ENCODE measurements at regions not wholly inside any gene's neighbourhood (a gene's known extent, or its start where the extent isn't known, plus 50 kb on each side); places are given as distances from the start of the nearest gene placed in this dataset.

DNA sequence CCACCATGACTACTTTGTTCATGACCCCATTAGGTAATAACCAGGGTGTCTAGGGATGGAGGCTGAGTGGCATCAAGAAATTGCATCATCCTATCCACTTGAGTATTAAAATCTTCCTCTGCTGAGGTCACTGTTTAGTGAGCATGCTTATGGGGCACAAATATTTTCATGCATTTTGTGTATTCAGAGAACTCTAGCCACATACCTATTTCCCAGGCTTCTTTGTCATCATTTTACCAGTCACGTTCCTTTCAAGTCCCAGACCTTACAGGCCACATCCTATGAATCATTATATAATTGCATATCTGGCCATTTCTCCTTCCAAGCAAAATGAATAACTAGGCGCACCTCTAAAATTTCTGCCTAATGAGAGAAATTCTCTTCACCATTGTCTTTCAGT lies 1882.9 kb upstream of the AGA start:
- TF ChIP-seq POLR2A (IDR thresholded peaks at IDR 0.05; ENCODE audit: low read length) (no peak), GATA1 (IDR thresholded peaks at IDR 0.05; ENCODE audit: low read depth, low read length) (no peak)

Data from erythroblast (primary cell).